NT2/D1 (cell line): ENCODE measurements at regions not wholly inside any gene's neighbourhood (a gene's known extent, or its start where the extent isn't known, plus 50 kb on each side); places are given as distances from the start of the nearest gene placed in this dataset.

Experiments
- SUZ12 ChIP-seq: IDR thresholded peaks from 2 replicates; pipeline ENCODE4 v1.6.1; 2011; ENCODE audit not compliant: insufficient read length, insufficient read depth; ENCODE audit errors: extremely low read depth
- YY1 ChIP-seq: IDR thresholded peaks from 2 replicates; pipeline ENCODE4 v1.6.1; 2011; ENCODE audit not compliant: insufficient read length, insufficient read depth
- ZNF274 ChIP-seq: IDR thresholded peaks from 2 replicates; pipeline ENCODE4 v1.6.1; 2011; ENCODE audit warnings: mild to moderate bottlenecking, low read depth, low read length

GRCh38 chr10:128687927-128688549, 561.8 kb upstream of the MKI67 start:
- TF ChIP-seq YY1 (no peak), ZNF274 (no peak), SUZ12 (no peak)
